KG1 (cell line): ENCODE measurements at regions not wholly inside any gene's neighbourhood (a gene's known extent, or its start where the extent isn't known, plus 50 kb on each side); places are given as distances from the start of the nearest gene placed in this dataset.
"Not testable (repeated sequence)": the region's sequence is repeated elsewhere in the genome, so short reads cannot be mapped to it uniquely, and the experiment has no call there.

Experiments used
- DNase-seq: peaks from one replicate; lab custom pipeline; 2025; lab: John Stamatoyannopoulos, UW

DNA sequence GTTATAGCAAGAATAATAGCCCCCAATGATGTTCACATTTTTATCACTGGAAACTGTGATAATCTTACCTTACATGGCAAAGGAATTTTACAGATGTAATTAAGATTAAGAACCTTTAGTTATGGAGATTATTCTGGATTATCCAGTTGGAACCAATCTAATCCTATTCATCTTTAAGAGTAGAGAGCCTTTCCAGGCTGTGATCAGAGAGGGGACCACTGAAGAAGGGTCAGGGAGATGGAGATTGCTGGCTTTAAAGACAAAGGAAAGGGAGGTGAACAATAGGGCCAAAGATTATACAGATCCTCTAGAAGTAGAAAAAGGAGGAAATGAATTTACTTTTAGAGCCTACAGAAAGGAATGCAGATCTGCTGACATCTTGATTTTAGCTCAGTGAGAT, 253.5 kb upstream of the GRIN3A start:
- DNase-seq, result no peak

DNA sequence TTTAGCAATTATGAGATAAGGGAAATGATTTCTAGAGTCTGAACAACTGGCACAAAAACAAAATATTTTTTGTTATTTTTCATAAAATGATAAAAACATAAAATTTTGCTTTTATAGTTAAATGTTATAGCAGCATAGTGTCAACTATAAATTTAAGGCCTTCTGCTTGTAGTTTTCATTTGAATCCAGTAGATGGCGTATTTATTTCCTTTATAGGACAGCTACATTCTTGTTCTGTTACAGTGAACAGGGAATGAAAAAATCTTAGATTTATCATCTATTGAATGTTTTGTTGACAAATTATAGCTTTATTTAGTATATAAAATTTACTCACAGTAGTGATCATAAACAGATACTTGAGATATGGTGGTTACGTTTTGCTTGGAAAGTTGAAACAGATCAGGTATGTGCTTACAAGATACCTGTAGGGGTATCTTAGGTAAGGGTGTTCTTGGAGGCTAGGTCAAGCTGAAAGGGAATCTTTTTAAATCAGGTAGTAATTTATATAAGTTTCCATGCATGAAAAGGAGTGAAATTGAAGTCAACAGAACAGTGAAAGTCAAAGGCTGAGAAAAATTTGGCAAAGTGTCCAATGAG, 239.3 kb upstream of the GRIN3A start:
- DNase-seq, result peak; percentile 3

DNA sequence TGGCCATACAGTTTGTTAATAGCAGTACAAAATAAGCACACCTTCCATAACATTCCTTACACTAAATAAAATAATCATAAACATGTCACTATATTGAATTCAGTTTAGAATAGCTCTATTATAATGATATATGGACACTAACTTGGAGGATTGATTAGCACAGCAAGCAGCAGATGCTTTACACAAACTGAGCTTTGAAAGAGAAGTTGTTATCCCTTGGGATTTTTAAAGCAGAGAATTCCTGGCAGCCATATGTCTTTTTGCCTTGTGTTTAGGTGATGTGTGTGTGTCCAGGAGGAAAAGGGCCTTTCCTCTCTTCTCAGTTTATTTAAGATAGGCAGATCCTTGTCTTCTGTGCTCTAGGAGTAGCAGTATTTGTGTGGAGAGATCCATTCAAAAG, 232.2 kb upstream of the GRIN3A start:
- no peak for DNase-seq

DNA sequence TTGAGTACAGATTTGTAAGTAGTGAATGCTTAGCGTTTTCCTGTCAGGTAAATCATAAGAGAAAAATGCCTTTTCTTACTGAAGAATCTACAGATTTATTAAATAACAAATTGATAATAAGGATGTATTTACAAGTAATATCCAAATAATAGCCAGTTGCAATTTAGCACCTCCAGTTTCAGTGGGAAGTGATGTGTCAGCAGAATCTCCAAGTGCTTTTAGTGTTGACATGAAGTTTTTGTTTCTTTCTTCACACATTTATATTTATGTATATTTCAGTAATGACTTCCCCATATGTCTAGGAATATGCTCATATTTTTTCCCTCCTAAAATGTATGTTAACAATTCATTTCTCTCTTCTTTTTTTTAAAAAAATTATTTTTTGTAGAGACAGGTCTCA, 229.9 kb upstream of the GRIN3A start:
- DNase-seq, result no peak

DNA sequence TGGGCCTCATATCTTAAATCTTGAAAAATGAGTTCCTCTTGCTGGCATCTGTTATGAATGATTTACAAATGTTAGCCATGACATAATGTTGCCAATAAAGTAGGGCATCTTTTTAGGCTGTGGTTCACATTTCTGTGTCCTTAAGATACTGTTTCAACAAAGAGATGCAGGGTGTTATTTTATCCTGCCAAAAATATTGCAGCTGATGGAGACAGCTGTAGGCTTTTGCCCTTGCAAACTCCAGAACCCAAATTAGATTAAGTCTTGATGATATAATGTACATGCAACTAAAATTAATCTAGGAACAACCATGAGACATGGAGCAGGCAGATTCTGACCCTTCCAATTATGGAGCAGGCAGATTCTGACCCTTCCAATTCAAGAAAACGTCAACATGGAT, 228.2 kb upstream of the GRIN3A start:
- DNase-seq, result no peak

DNA sequence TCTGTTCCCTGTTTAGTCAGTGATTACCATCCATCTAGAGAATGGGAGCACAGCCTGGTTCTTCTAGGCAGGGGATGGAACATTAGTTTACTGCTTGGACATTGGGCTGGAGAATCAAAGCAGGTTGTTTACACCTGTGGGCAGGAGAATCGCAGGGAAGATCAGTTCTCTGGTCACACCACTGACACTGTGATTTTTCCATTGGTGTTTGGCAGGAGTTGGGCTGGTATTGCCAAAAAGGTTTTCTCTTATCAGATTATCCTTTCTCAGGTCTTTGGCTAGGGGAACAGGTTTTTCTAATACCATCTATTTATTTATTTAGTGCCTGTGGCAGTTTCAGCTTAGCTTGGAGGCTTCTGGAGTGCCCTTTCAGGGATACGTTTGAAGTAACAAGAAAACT, 219.3 kb upstream of the GRIN3A start:
- no peak for DNase-seq

DNA sequence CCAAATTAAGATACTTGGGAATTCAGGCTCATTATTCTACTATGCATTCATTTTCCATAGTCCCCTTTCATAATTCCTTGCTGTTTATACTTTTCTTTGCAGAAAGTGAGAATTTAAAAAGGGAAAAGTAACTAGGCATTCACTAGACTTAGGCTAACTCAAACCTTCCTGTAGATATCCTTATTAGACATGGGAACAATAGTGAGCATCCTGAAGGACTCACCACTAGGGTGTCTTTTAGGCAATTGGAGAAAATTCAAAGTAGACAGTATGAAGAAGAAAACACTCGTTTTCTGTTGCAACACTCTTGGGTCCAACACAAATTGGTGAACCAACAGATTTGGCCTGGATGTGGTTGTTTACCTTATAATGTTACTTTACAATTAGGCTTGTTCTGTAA, 213.2 kb upstream of the GRIN3A start:
- DNase-seq, result no peak

DNA sequence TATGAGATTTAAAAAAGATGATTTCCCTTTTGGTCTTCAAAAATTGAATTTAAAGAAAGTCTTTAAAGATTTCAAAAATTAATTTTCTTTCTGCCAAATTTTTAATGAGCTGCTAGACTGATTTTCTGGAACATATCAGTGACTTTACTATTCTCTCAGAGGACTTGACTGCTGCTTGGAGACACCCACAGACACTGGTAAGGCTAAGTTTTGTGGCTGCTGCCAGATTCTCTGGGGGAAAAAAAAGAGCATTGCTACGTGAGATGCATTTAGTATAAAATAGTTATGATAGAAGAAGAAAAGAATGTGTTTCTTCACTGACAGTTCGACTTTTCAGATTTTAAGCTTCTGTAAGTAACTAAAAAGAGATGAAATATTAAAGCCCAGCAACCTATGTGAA, 193.3 kb upstream of the GRIN3A start:
- no peak for DNase-seq

DNA sequence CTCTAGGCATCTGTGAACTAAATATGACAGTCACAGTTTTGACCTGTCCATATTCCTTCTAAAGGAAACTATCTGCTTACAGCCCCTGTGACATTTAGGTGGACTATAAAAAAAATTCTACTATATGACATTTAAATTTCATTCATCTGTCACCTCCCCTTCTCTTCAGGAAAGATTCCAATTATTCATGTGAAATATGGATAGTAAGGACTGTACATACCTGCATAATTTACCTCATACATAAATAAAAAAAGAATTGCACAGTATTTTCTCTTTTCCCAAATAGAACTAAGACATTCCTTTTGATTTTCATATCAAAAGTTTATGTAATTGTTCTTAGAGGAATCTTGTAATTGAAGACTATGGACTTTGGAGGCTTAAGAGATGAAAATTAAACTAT, 192.3 kb upstream of the GRIN3A start:
- no peak for DNase-seq

DNA sequence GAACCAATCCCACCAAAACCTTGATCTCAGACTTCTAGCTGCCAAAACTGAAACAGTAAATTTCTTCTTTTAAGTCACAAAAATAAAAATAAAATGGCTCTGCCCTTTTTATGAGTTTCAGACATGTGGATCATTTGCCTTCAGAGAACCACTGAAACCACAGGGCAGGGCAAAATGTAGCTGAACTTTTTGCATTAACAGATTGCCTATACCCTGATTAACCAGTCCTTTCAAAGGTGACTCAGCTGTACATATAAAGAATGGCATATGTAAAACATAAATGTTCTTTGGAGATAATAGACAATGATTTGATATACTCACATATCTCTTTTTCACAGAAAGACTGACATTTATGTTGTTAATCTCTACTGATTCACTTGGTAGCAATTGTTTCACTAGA, 187.1 kb upstream of the GRIN3A start:
- DNase-seq, result no peak

DNA sequence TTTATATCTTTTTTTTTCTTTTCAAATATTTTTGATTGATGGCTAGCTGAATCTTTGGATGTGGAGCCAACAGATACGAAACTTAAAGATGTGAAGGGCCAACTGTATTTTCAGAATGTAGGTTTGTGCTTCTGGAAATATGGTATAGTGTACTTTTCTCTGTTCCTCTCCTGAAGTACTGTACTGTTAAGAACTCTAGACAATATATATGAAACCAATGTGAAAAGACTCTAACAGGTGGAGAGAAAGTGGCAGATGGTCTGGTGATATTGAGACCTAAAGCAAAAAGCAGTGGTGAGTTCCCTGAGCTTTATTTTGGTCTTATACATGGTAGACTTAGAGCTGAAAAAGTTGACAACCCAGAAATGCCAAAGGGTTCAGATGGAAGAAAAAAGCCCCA, 185.0 kb upstream of the GRIN3A start:
- no peak for DNase-seq

DNA sequence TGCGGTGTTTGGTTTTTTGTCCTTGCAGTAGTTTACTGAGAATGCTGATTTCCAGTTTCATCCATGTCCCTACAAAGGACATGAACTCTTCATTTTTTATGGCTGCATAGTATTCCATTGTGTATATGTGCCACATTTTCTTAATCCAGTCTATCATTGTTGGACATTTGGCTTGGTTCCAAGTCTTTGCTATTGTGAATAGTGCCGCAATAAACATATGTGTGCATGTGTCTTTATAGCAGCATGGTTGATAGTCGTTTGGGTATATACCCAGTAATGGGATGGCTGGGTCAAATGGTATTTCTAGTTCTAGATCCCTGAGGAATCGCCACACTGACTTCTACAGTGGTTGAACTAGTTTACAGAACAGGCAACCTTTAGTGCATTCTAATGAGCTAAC, 178.5 kb upstream of the GRIN3A start:
- DNase-seq, result not testable (repeated sequence)

DNA sequence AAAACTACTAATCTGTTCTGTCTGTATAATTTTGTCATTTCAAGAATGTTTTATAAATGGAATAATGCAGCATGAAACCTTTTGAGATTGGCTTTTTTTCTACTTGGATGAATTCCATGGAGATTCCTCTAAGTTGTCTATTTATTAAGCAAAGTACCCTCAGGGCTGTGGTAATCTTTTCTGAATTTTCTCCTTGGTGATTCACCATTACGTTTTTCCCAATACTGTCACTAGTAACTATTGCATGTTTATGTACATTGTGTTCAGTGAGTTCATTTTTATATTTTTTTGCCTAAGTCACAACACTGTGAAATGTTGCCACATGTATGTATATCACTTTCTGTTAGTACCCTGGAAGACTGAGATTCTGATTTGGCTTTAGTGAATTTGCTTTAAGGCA, 177.0 kb upstream of the GRIN3A start:
- no peak for DNase-seq

DNA sequence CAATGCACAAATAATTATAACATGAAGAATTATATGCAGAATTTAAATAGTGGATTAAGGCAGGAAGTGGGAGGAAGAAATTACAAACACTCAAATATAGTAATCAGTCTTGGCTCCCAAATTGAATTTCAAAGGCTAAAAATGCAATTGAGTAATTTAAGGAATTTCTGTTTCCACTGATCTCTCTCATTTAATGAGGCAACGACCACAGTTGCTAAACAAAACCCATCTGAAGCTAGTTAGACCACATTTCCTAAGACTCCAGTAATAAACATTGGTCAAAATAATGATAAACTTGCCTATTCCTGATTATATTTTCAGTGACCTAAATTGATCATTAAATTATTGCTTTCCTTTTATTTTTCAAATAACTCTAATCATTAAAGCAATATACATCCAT, 174.3 kb upstream of the GRIN3A start:
- no peak for DNase-seq

DNA sequence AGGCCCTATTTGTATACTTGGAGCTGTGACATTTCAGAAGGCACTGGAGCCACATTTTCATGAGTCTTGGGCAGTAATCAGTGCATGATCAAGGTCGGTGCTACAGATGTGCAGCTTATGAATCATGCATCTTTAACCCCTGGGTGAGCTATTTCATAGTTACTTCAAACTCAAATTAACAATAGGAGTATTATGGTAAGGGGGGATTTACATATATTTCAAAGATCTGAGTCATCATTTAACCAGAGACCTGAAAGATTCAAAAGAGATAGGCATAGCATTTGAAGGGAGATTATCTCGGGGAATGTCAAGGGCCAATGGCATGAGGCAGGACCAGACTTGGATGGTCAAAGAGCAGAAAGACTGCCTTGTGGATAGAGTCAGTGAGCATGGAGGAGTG, 169.0 kb upstream of the GRIN3A start:
- DNase-seq, result no peak

DNA sequence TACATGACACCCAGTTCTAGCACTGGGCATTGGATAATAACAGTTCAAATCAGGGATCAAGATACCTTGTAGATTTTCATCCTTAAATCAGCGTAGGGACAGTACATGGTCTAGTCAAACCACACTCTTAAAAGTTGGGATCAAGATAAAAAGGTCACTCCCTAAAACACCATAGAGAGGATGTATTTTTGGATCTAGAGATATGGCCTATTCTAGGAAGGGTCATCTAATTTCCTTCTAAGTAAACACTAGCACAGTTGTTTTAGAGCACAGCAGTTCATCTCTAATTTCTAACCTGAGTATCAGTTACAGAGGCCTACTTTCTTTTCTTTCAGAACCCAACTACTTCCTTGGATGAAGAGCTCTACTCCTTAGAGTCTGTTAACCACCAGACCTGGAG, 166.4 kb upstream of the GRIN3A start:
- DNase-seq, result no peak

DNA sequence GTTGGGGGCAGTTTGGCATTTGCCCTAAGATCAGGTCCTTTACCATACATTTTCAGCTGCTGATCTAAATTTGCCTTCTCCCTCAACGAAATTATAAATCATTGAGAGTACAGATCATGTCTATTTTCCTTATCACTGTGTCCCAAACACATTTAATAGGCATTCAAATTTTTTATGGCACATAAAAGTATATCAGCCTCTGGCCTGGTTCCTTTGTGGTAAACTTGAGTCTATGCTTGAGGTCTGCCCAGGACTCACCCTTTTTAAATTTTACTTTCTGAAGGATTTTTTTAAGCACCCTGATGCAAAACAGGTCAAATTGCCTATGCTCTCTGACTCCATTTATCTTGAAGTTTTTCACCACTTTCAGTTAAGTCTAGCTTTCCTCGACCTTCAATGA, 163.6 kb upstream of the GRIN3A start:
- DNase-seq, result no peak

DNA sequence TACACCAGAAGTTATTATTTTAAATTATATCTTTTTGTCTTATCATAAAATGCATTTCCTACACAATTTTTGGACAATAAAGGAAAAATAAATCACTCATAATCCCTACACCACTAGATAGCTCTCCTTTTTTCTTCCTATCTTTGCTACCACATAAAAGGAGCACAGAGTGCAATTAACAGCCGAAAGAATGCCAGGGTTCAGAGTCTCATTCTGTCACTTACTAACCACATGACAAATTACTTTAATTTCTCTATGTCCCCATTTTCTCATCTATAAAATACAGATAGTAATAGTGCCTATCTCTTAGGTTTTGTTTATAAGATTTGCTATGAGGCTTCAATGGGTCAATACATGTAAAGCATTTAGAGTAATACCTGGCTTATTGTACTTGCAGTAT, 158.7 kb upstream of the GRIN3A start:
- no peak for DNase-seq

DNA sequence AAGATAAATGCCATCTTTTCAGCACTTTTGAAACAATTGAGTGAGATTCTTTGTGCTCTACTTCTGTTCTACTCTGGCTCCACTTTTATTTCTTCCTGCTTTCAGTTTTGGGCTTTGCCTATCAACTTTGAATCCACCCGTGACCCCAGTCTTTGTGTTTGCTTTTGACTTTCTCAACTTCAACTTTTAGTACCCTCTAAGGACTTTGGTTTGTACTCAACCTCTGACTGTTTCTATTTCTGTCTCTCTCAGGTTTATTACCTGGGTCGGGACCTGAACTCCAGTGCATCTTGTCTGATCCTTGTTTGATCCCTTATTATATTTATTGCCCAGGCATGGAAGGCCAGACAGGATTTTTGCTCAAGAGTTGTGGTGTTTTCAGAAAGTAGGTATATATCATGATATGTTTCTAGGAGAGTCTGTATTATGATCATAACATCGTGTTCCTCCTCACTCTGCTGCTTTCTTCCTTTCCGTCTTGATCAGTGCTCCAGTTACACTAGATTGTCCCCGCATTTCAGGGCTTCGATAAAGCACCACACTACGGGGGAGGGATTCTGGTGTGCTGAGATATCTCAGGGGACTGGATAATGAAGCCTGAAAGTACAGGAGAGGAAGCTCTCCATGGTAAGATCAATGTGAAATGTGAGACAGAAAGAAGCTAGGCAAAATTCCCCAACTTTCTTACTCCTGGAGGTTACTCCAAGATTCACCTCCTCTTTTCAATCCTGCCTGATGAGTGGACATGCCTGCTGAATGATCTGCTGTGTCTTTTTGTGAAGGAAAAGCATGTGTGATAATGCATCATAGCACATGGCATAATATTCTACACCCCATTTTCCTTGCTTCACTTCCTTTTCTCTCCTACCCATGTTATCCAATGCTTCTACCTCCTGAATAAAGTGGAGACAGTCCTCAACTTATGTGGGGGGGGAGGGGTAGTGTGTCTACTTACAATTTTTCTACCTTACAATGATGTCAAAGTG, 155.5 kb upstream of the GRIN3A start:
- DNase-seq, result no peak

DNA sequence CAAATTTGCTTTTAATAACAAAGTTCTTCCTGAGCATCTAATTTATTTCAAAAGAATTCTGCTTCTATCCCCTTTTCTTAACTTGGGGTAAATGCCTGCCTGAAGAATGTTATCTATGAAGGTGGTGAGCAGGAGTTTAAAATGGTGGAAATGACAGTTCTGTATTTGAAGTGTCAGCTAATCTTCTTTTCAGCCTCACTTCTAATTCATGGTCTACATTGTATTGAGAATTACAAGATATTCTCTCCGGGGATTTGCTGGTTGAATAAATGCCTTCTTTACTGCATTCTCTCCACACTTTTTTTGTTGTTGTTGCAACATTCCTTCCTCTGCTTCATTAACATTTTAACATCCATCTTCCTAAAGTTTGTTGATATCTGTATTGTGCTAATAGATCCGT, 143.1 kb upstream of the GRIN3A start:
- no peak for DNase-seq

DNA sequence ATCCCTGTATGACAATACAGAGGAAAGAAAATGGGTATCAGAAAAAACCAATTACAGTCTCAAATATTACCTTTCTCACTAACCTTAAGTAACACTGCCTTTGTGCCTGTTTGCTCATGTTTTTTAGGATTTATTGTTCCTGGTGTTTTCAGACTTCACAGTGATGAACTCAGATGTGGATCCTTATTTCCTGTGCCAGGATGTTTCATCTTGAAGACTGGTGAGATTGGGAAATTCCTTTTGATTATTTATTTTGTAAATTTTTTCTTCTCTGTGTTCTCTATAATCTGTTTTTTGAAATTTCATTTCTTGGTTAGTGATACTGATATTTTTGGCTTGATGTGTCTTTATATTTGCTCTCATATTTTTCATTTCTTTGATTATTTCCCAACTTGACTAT, 142.4 kb upstream of the GRIN3A start:
- no peak for DNase-seq

DNA sequence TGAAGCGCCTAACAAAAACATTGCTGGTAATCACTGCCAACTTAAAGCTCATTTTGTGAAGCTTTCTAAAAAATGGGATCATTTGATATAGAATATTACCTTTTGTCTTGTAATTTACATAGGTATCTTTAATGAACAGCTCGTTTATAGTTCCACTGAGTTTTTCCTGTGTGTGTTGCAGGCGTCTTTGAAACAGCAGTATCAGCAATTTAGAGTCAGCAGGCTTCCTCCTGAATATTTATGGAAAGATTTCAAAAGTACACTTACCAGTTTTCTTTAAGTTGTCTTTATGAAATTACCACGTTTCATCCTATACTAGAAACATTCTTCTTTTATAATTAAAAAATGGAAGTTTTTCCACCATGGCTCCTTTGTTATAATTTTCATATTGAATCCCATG, 140.3 kb upstream of the GRIN3A start:
- DNase-seq, result no peak

DNA sequence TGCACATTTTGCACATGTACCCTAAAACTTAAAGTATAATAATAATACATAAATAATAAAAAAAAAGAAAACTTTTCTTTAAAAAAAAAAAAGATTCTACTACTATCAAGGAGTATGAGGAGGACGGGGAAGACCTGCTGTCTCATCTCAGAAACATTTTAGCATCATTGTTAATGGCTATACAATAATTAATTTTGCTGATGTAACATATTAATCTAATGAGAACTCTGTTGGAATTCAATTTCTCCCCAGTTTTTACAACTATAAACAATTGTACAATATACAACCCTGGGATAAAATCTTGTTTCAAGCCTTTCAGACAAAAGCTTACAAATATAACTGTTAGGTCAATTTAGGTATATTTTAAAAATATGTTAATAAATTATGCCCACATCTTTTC, 139.0 kb upstream of the GRIN3A start:
- DNase-seq, result no peak

DNA sequence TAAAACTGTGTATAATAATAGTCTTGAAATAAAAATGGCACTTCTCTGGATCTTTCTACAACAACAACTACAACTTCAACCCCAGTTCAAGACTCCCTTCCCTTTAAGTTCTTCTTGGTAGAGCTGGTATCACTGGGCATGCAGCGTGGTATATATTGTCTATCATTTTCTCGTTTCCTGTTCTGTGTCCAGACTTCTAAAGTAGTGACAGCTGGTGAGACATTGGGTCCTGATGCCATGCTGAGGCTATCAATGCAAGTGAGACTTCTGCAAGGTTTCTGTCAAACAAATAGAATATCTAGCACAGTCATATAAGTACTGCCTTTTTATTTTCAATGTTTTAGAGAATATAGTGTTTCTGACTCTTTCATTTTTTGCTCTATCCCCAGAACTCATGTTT, 123.0 kb upstream of the GRIN3A start:
- no peak for DNase-seq
